Mucosa of descending colon (tissue), 3 donors: ENCODE measurements at regions not wholly inside any gene's neighbourhood (a gene's known extent, or its start where the extent isn't known, plus 50 kb on each side); places are given as distances from the start of the nearest gene placed in this dataset.
A peak's percentile ranks its signal among the peaks of the same experiment; 100 is the strongest.

ENCODE experiments used
- ATAC-seq: fragments of 200-7000 bp; cut with Tn5 transposase; one replicate; pipeline ENCODE4 v1.9.1; 2020; ENCODE audit warnings: mild to moderate bottlenecking, moderate library complexity
- DNase-seq, 3 donors: peaks; one replicate each; pipeline ENCODE4 v3.0.0-alpha.2; 2020
- H3K36me3 ChIP-seq: fragments of 200-600 bp; one replicate; pipeline ENCODE4 v1.8.0; 2021; ENCODE audit warnings: low read depth, mild to moderate bottlenecking
- H3K4me1 ChIP-seq: fragments of 200-600 bp; one replicate; pipeline ENCODE4 v1.8.0; 2021; ENCODE audit warnings: low read depth, mild to moderate bottlenecking
- H3K4me3 ChIP-seq: fragments of 200-600 bp; one replicate; pipeline ENCODE4 v1.8.0; 2021; ENCODE audit warnings: mild to moderate bottlenecking
- H3K9me3 ChIP-seq: fragments of 200-600 bp; one replicate; pipeline ENCODE4 v1.8.0; 2021; ENCODE audit warnings: mild to moderate bottlenecking
- CTCF ChIP-seq: fragments of 200-600 bp; IDR thresholded peaks from one replicate; pipeline ENCODE4 v1.8.0; 2022; ENCODE audit warnings: antibody characterized with exemption, mild to moderate bottlenecking
- intact Hi-C, 2 donors: fragments of 100-400 bp; cut with DNase I in 1 of 2; cut with micrococcal nuclease in 1 of 2; formaldehyde crosslinking; loops; one replicate each; pipeline versions ENCODE4 v1.11.0 to v1.11.1; 2022; cut with DNase I, micrococcal nuclease
- donor health status: DM: no; HTN: no; CAD: no; lungs with moderate emphysema.
- donor health status: DM: no; HTN: no; CAD: no.
- donor health status: DM: no; HTN: yes; CAD: no.

- ATAC-seq (no peak), DNase-seq (no peak)
- no peak overlapping the region for H3K4me3 ChIP-seq
- no peaks in the 10 kb centered on the region for H3K9me3 ChIP-seq
- intact Hi-C loops = no loop called here
- H3K36me3 ChIP-seq = no peaks in the 10 kb centered on the region
- no peak for TF ChIP-seq CTCF
- peaks cover 2% of the 10 kb centered on the region for H3K4me1 ChIP-seq
These were observed 62.7 kb upstream of the GGTA1 start for GRCh38 chr9:121562301-121562700.

GRCh38 chr9:121563425-121563824 lies 63.8 kb upstream of the GGTA1 start:
- Histone ChIP-seq H3K9me3 (no peaks in the 10 kb centered on the region), H3K4me1 (no peaks in the 10 kb centered on the region), H3K4me3 (no peak overlapping the region), H3K36me3 (no peaks in the 10 kb centered on the region)
- ATAC-seq = no peak
- intact Hi-C loops = no loop called here
- no peak for TF ChIP-seq CTCF
- no peak for DNase-seq

- Histone ChIP-seq H3K4me3 (no peak overlapping the region), H3K4me1 (no peaks in the 10 kb centered on the region), H3K36me3 (no peaks in the 10 kb centered on the region), H3K9me3 (no peaks in the 10 kb centered on the region)
- intact Hi-C loops = no loop called here
- DNase-seq = no peak
- no peak for TF ChIP-seq CTCF
- ATAC-seq = no peak
These were observed 64.3 kb upstream of the GGTA1 start for GRCh38 chr9:121563881-121564460.

DNA sequence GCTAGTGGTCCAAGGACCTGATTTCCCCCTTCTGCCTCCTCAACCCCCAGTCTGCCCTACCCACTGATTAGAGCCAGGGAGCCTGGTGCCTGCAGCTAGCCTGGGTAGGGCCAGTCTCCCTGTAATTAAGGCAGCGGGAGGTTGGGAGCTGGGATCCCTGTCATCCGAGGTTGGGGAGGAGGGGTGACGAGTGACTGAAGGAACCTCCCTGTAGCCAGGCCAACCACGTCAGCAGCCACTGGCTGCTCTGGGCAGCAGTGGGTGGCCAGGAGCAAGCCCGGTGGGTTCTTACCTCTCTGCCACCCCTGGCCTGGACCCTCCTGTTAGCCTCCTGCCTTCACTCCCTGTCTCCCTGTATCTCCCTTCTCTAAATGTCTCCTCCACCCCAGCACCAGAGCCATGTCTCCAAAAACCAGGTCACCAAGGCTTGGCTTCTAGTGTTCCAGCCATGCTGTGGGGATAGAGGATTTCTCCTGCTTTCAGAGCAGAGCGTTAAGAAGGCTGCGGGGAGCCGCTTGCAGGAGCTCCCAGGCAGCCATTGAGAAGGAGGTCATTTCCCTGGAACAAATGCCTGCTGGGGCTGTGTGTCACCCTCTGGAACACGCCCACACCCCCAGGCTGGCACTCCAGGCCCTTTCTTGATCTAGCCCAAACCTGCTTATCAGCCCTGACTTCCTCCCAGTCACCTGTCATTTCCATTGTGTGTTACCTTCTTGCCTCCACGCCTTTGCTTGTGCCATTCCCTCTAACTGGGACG lies 65.0 kb upstream of the GGTA1 start:
- ATAC-seq (no peak), DNase-seq (no peak)
- no peaks in the 10 kb centered on the region for H3K9me3 ChIP-seq
- intact Hi-C loops = no loop called here
- no peaks in the 10 kb centered on the region for H3K36me3 ChIP-seq
- TF ChIP-seq CTCF = no peak
- H3K4me3 ChIP-seq = no peak overlapping the region
- no peaks in the 10 kb centered on the region for H3K4me1 ChIP-seq

DNA sequence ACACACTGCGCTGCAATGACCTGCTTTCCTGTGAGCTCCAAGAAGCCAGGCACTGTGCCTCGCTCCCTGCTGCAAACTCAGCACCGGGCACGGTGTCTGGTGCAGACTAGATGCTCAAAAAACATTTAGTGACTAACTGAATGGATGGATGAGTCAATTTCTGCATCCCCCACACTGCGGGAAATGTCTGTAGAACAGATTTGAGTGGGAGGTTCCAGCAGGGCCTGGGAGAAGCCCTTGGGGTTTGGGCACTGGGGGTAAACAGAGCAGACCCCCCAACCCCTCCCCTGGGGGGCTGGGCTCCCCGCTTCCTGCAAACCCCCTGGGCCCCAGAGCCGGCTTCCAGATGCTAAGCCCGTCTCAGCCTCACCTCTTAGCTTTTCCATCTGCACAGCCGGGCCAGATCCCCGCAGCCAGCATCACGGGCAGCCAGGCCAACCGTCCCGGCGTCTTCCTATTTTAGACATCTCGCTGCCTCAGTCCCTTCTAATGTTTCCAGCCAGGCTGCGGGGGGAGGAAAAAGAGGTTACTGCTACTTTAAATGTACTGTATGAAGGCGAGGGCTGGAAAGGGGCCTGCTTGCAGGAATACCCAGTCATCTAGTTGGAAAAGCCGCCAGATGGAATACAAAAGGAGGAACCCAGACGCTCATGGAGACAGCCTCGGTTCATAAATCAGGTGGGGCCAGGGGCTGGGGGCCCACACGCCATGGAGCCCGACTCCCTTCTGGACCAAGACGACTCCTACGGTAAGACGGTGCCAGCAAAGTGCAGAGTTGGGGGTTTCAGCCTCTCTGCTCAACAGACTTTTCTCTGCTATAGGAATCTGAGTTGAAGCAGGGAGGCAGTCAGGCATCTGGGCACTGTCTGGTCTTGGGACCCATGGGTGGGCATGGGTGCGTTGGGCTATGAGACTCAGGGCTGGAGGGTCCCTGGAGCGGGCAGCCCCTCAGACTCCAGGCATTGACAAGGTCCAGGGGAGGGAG lies 67.1 kb upstream of the GGTA1 start:
- intact Hi-C loops = no loop called here
- Histone ChIP-seq H3K4me1 (no peaks in the 10 kb centered on the region), H3K4me3 (no peak overlapping the region), H3K36me3 (no peaks in the 10 kb centered on the region), H3K9me3 (no peaks in the 10 kb centered on the region)
- TF ChIP-seq CTCF = no peak
- DNase-seq (peak in 1 of 3 donors; percentile 21), ATAC-seq (no peak)
